HCT116 (cell line): ENCODE measurements at regions not wholly inside any gene's neighbourhood (a gene's known extent, or its start where the extent isn't known, plus 50 kb on each side); places are given as distances from the start of the nearest gene placed in this dataset.

ENCODE experiments used
- ATAC-seq: fragments of 200-7000 bp; cut with Tn5 transposase; 2 replicates; pipeline ENCODE4 v1.9.1; 2020; ENCODE audit warnings: mild to moderate bottlenecking, moderate library complexity
- BruUV-seq: library from RNA; stranded (reverse); fragments of 400-500 nt; replicated peaks from 2 replicates; lab custom pipeline; 2021; lab: Mats Ljungman, UMichigan
- CTCF ChIA-PET: fragments of 300-600 bp; sonication (Branson Sonifier 250); formaldehyde crosslinking; loops from one replicate; lab custom pipeline; 2021; ENCODE audit warnings: antibody characterized with exemption; lab: Charles Lee
- POLR2A ChIA-PET: fragments of 300-600, 350-600 bp; sonication (Branson Sonifier 250); formaldehyde crosslinking; loops from one replicate; lab custom pipeline; 2021; ENCODE audit warnings: antibody characterized with exemption; lab: Charles Lee
- RAD21 ChIA-PET, 2 experiments: fragments of 300-600 bp; sonication (Branson Sonifier 250); formaldehyde crosslinking; loops; one replicate each; lab custom pipeline; 2023; ENCODE audit warnings: low total read pairs in 2 of 2; ENCODE audit not compliant: uncharacterized antibody in 2 of 2, unreplicated experiment in 2 of 2, low non-redundant PET in 1 of 2; lab: Charles Lee
- DNase-seq: peaks from one replicate; pipeline ENCODE4 v3.0.0-alpha.2; 2010; ENCODE audit warnings: low read depth, low spot score
- H2AFZ ChIP-seq: fragments of 200-600 bp; shearing (Covaris generic), sonication (generic); 2 replicates; pipeline ENCODE4 v1.6.1; 2017; ENCODE audit warnings: low read depth, mixed run types, mixed read lengths, antibody characterized with exemption, low read length; ENCODE audit not compliant: poor library complexity, severe bottlenecking
- H3K27ac ChIP-seq: 2 replicates; pipeline ENCODE4 v1.5.1; 2012; ENCODE audit warnings: low read depth, low read length
- H3K27me3 ChIP-seq: fragments of 200-600 bp; sonication (generic); 2 replicates; pipeline ENCODE4 v1.6.1; 2016; ENCODE audit warnings: mixed run types, low read length, mixed read lengths; ENCODE audit not compliant: insufficient read depth
- H3K36me3 ChIP-seq, 2 experiments: fragments of 200-500 bp in 1 of 2; fragments of 200-600 bp in 1 of 2; sonication (Bioruptor generic) in 1 of 2; sonication (generic) in 1 of 2; 2 replicates each; pipeline versions ENCODE4 v1.5.1 to v1.6.1; 2014 to 2016; ENCODE audit warnings: low read length in 2 of 2, inconsistent platforms in 1 of 2, mixed read lengths in 1 of 2, mixed run types in 1 of 2; ENCODE audit not compliant: insufficient read depth in 2 of 2, control insufficient read depth in 1 of 2
- H3K4me1 ChIP-seq, 2 experiments: fragments of 200-600 bp in 1 of 2; sonication (generic) in 1 of 2; 2 replicates each; pipeline versions ENCODE4 v1.5.1 to v1.6.1; 2012 to 2017; ENCODE audit warnings: low read length in 2 of 2, inconsistent platforms in 1 of 2, mild to moderate bottlenecking in 1 of 2, mixed read lengths in 1 of 2, mixed run types in 1 of 2, moderate library complexity in 1 of 2; ENCODE audit not compliant: insufficient read depth in 2 of 2, control insufficient read depth in 1 of 2
- H3K4me2 ChIP-seq: fragments of 200-600 bp; sonication (generic); 2 replicates; pipeline ENCODE4 v1.6.1; 2017; ENCODE audit warnings: mixed run types, low read length, mixed read lengths
- H3K4me3 ChIP-seq, 2 experiments: fragments of 200-600 bp in 1 of 2; sonication (generic) in 1 of 2; replicated peaks in 1 of 2; 2 replicates each; pipeline ENCODE4 v1.5.1; 2011 to 2016; ENCODE audit warnings: low read length in 2 of 2, control low read depth in 1 of 2, low read depth in 1 of 2, mild to moderate bottlenecking in 1 of 2, mixed read lengths in 1 of 2, mixed run types in 1 of 2
- H3K79me2 ChIP-seq: fragments of 200-600 bp; sonication (generic); 2 replicates; pipeline ENCODE4 v1.6.1; 2017; ENCODE audit warnings: mild to moderate bottlenecking, mixed run types, low read length, moderate library complexity, mixed read lengths; ENCODE audit not compliant: insufficient read depth
- H3K9ac ChIP-seq: fragments of 200-600 bp; sonication (generic); 2 replicates; pipeline ENCODE4 v1.6.1; 2016; ENCODE audit warnings: low read length, mixed read lengths
- H3K9me2 ChIP-seq: fragments of 200-600 bp; sonication (generic), shearing (Covaris generic); 2 replicates; pipeline ENCODE4 v1.6.1; 2017; ENCODE audit warnings: mixed run types, mild to moderate bottlenecking, moderate library complexity; ENCODE audit not compliant: insufficient read depth
- H3K9me3 ChIP-seq, 2 experiments: fragments of 200-500 bp in 1 of 2; fragments of 200-600 bp in 1 of 2; sonication (Bioruptor generic) in 1 of 2; sonication (generic) in 1 of 2; 2 replicates each; pipeline ENCODE4 v1.6.1; 2014 to 2017; ENCODE audit warnings: low read length in 2 of 2, mixed read lengths in 2 of 2, inconsistent platforms in 1 of 2, low read depth in 1 of 2, mild to moderate bottlenecking in 1 of 2, mixed run types in 1 of 2, moderate library complexity in 1 of 2; ENCODE audit not compliant: control insufficient read depth in 1 of 2, insufficient read depth in 1 of 2
- H4K20me1 ChIP-seq: fragments of 200-600 bp; sonication (generic), shearing (Covaris generic); 2 replicates; pipeline ENCODE4 v1.6.1; 2017; ENCODE audit warnings: mixed run types, mild to moderate bottlenecking, moderate library complexity; ENCODE audit not compliant: insufficient read depth
- CBX3 ChIP-seq: IDR thresholded peaks from 2 replicates; pipeline ENCODE4 v1.6.1; 2012; ENCODE audit warnings: low read depth
- EGR1 ChIP-seq: IDR thresholded peaks from 2 replicates; pipeline ENCODE4 v1.6.1; 2012; ENCODE audit warnings: low read depth
- ELF1 ChIP-seq: IDR thresholded peaks from 2 replicates; pipeline ENCODE4 v1.6.1; 2012; ENCODE audit warnings: low read depth, borderline replicate concordance
- EZH2 ChIP-seq: fragments of 200-600 bp; sonication (generic); IDR thresholded peaks from 2 replicates; pipeline ENCODE4 v1.6.1; 2017; ENCODE audit warnings: antibody characterized with exemption, mixed run types
- FOSL1 ChIP-seq: IDR thresholded peaks from 2 replicates; pipeline ENCODE4 v1.6.1; 2012; ENCODE audit warnings: low read depth
- JUND ChIP-seq: IDR thresholded peaks from 2 replicates; pipeline ENCODE4 v1.6.1; 2012
- POLR2A ChIP-seq: IDR thresholded peaks from 2 replicates; pipeline ENCODE4 v1.7.0; 2011; ENCODE audit warnings: borderline replicate concordance; ENCODE audit not compliant: insufficient read depth, insufficient read length; ENCODE audit errors: extremely low read depth
- POLR2AphosphoS5 ChIP-seq: IDR thresholded peaks from 2 replicates; pipeline ENCODE4 v1.6.1; 2011; ENCODE audit warnings: mild to moderate bottlenecking, low read depth, low read length, moderate library complexity
- RAD21 ChIP-seq: IDR thresholded peaks from 2 replicates; pipeline ENCODE4 v1.6.1; 2012; ENCODE audit warnings: low read depth, mild to moderate bottlenecking
- SIN3A ChIP-seq: IDR thresholded peaks from 2 replicates; pipeline ENCODE4 v1.6.1; 2012; ENCODE audit warnings: low read depth
- SP1 ChIP-seq: IDR thresholded peaks from 2 replicates; pipeline ENCODE4 v1.6.1; 2012; ENCODE audit warnings: low read depth
- SRF ChIP-seq: IDR thresholded peaks from 2 replicates; pipeline ENCODE4 v1.6.1; 2012; ENCODE audit warnings: low read depth
- TCF7L2 ChIP-seq: IDR thresholded peaks from 2 replicates; pipeline ENCODE4 v1.7.0; 2011; ENCODE audit warnings: borderline replicate concordance, inconsistent platforms; ENCODE audit not compliant: insufficient read depth, insufficient read length; ENCODE audit errors: extremely low read depth
- YY1 ChIP-seq: IDR thresholded peaks from 2 replicates; pipeline ENCODE4 v1.6.1; 2011; ENCODE audit warnings: low read length, low read depth, moderate library complexity, mild to moderate bottlenecking; ENCODE audit not compliant: insufficient replicate concordance; ENCODE audit errors: extremely low read depth
- ZFX ChIP-seq: fragments of 450-650 bp; IDR thresholded peaks from 2 replicates; pipeline ENCODE4 v1.6.1; 2017
- ZNF274 ChIP-seq: fragments of 200-500 bp; sonication (Bioruptor generic); IDR thresholded peaks from 2 replicates; pipeline ENCODE4 v1.6.1; 2014; ENCODE audit warnings: mild to moderate bottlenecking, low read depth, low read length, inconsistent platforms
- intact Hi-C: fragments of 100-400 bp; cut with micrococcal nuclease; formaldehyde crosslinking; loops from 2 replicates; pipeline ENCODE4 v1.10.0; 2022
- TF ChIP-seq, protein P1 (sequence below): IDR thresholded peaks from 2 replicates; pipeline ENCODE4 v1.6.1; 2011; ENCODE audit warnings: mild to moderate bottlenecking, low read length, moderate library complexity; ENCODE audit not compliant: insufficient replicate concordance; ENCODE audit errors: extremely low read depth
- TF ChIP-seq, protein P2 (sequence below): IDR thresholded peaks from 2 replicates; pipeline ENCODE4 v1.6.1; 2012
- TF ChIP-seq, protein P3 (sequence below): IDR thresholded peaks from 2 replicates; pipeline ENCODE4 v1.6.1; 2012
- TF ChIP-seq, protein P4 (sequence below), 3 experiments: fragments of 200-600 bp in 1 of 3; sonication (generic) in 1 of 3; IDR thresholded peaks in 2 of 3; conservative IDR thresholded peaks in 1 of 3; 2 replicates each; pipeline ENCODE4 v1.5.1; 2012 to 2017; ENCODE audit warnings: low read depth in 2 of 3, low read length in 2 of 3, antibody characterized with exemption in 1 of 3, borderline replicate concordance in 1 of 3, control low read depth in 1 of 3, mild to moderate bottlenecking in 1 of 3, mixed read lengths in 1 of 3, mixed run types in 1 of 3, moderate library complexity in 1 of 3; ENCODE audit not compliant: insufficient read depth in 1 of 3

GRCh38 chr6:144739873-144740272 is 454.7 kb downstream of the UTRN start (continued):
- no peak for TF ChIP-seq POLR2AphosphoS5
- TF ChIP-seq YY1, result no peak
- TF ChIP-seq SRF, result no peak
- TF ChIP-seq, protein P1, sequence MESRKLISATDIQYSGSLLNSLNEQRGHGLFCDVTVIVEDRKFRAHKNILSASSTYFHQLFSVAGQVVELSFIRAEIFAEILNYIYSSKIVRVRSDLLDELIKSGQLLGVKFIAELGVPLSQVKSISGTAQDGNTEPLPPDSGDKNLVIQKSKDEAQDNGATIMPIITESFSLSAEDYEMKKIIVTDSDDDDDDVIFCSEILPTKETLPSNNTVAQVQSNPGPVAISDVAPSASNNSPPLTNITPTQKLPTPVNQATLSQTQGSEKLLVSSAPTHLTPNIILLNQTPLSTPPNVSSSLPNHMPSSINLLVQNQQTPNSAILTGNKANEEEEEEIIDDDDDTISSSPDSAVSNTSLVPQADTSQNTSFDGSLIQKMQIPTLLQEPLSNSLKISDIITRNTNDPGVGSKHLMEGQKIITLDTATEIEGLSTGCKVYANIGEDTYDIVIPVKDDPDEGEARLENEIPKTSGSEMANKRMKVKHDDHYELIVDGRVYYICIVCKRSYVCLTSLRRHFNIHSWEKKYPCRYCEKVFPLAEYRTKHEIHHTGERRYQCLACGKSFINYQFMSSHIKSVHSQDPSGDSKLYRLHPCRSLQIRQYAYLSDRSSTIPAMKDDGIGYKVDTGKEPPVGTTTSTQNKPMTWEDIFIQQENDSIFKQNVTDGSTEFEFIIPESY, result no peak
- no peak for TF ChIP-seq SIN3A

DNA sequence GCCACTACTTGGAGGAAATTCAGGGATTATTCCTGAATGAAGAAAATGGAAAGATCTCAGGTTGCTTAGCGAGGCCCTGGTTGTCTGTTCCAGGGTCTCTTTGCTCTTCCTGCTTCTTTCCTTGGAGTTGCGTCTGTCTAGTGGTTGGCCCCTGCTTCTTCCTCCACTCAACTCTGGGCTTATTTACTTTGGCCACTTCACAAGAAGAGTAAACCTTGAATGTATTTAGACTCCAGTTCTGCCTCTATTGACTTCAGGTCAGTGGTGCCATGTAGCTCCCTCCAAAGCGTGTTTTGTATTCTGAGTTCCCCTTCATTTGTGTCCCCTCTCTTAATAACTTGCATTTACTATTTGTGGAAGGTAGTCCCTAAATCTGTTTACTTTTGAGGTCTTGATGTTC is 456.5 kb downstream of the UTRN start:
- POLR2A ChIA-PET, result no interaction called here
- no peak overlapping the region for H3K4me3 ChIP-seq
- no peak overlapping the region for H3K4me2 ChIP-seq
- intact Hi-C loops, result no loop called here
- no peak overlapping the region for H3K27ac ChIP-seq
- H3K27me3 ChIP-seq, result no peaks in the 10 kb centered on the region
- TF ChIP-seq ELF1, result no peak
- TF ChIP-seq POLR2A, result no peak
- no peak for TF ChIP-seq SP1
- TF ChIP-seq, protein P2, sequence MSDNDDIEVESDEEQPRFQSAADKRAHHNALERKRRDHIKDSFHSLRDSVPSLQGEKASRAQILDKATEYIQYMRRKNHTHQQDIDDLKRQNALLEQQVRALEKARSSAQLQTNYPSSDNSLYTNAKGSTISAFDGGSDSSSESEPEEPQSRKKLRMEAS, result no peak
- TF ChIP-seq, protein P3, sequence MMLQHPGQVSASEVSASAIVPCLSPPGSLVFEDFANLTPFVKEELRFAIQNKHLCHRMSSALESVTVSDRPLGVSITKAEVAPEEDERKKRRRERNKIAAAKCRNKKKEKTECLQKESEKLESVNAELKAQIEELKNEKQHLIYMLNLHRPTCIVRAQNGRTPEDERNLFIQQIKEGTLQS, result no peak
- no peak for TF ChIP-seq TCF7L2
- TF ChIP-seq, protein P1, result no peak
- no peak for TF ChIP-seq SIN3A
- no peak for TF ChIP-seq FOSL1
- TF ChIP-seq RAD21, result no peak
- no peak for TF ChIP-seq EZH2
- no peak for TF ChIP-seq CBX3
- no peak for TF ChIP-seq EGR1
- TF ChIP-seq, protein P4, sequence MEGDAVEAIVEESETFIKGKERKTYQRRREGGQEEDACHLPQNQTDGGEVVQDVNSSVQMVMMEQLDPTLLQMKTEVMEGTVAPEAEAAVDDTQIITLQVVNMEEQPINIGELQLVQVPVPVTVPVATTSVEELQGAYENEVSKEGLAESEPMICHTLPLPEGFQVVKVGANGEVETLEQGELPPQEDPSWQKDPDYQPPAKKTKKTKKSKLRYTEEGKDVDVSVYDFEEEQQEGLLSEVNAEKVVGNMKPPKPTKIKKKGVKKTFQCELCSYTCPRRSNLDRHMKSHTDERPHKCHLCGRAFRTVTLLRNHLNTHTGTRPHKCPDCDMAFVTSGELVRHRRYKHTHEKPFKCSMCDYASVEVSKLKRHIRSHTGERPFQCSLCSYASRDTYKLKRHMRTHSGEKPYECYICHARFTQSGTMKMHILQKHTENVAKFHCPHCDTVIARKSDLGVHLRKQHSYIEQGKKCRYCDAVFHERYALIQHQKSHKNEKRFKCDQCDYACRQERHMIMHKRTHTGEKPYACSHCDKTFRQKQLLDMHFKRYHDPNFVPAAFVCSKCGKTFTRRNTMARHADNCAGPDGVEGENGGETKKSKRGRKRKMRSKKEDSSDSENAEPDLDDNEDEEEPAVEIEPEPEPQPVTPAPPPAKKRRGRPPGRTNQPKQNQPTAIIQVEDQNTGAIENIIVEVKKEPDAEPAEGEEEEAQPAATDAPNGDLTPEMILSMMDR (IDR thresholded peaks at IDR 0.05 in 2 of 3, conservative IDR thresholded peaks at IDR 0.05 in 1 of 3; ENCODE audit: borderline replicate concordance in 1 of 3, insufficient read depth in 1 of 3, low read depth in 2 of 3, low read length in 2 of 3), result no peak
- TF ChIP-seq ZNF274, result no peak
- no peak for TF ChIP-seq YY1
- TF ChIP-seq POLR2AphosphoS5, result no peak
- no peak for TF ChIP-seq SRF
- TF ChIP-seq ZFX, result no peak
- no peak for TF ChIP-seq JUND
- TF ChIP-seq, all 23 proteins: peak for 0
- H4K20me1 ChIP-seq, result no peaks in the 10 kb centered on the region
- no peaks in the 10 kb centered on the region for H3K9me2 ChIP-seq
- H3K9me3 ChIP-seq, result no peaks in the 10 kb centered on the region
- no peaks in the 10 kb centered on the region for H3K36me3 ChIP-seq
- H3K4me1 ChIP-seq, result peaks cover 0 to 4% of the 10 kb centered on the region in 2 experiments; a peak in 1 of 4 replicates
- H2AFZ ChIP-seq, result no peak overlapping the region
- ATAC-seq (no peak), DNase-seq (no peak)
- ChIA-PET CTCF (no interaction called here), RAD21 (no interaction called here)
- no TSS peak for BruUV-seq
- H3K9ac ChIP-seq, result no peak overlapping the region
- no peaks in the 10 kb centered on the region for H3K79me2 ChIP-seq
